Coronary artery (tissue), 2 donors: ENCODE measurements at regions not wholly inside any gene's neighbourhood (a gene's known extent, or its start where the extent isn't known, plus 50 kb on each side); places are given as distances from the start of the nearest gene placed in this dataset.
"Not testable (repeated sequence)": the region's sequence is repeated elsewhere in the genome, so short reads cannot be mapped to it uniquely, and the experiment has no call there.

Experiments used
- DNase-seq: peaks from one replicate; pipeline ENCODE4 v3.0.0-alpha.2; 2017; ENCODE audit warnings: low spot score
- H3K27ac ChIP-seq, 2 donors: fragments of 200-600 bp; sonication (generic); one replicate each; pipeline ENCODE4 v1.5.1; 2016 to 2019
- H3K4me3 ChIP-seq: fragments of 200-600 bp; sonication (generic); 2 replicates; pipeline ENCODE4 v1.5.1; 2016; ENCODE audit warnings: mild to moderate bottlenecking, moderate library complexity
- CTCF ChIP-seq: fragments of 200-600 bp; sonication (generic); IDR thresholded peaks from one replicate; pipeline ENCODE4 v1.5.1; 2019; ENCODE audit warnings: antibody characterized with exemption

GRCh38 chr11:97683733-97684132 is 1293.9 kb downstream of the JRKL start:
- TF ChIP-seq CTCF, result no peak
- no peak overlapping the region for H3K4me3 ChIP-seq
- no peak overlapping the region for H3K27ac ChIP-seq
- no peak for DNase-seq

- DNase-seq, result no peak
- no peak for TF ChIP-seq CTCF
- Histone ChIP-seq H3K27ac (no peak overlapping the region), H3K4me3 (no peak overlapping the region)
Measured at GRCh38 chr11:97684486-97685439, 1295.0 kb downstream of the JRKL start.

- TF ChIP-seq CTCF, result no peak
- Histone ChIP-seq H3K4me3 (no peak overlapping the region), H3K27ac (no peak overlapping the region)
- DNase-seq, result no peak
Measured at GRCh38 chr11:97685695-97686094, 1295.9 kb downstream of the JRKL start.

- Histone ChIP-seq H3K27ac (no peak overlapping the region), H3K4me3 (no peak overlapping the region)
- TF ChIP-seq CTCF, result no peak
- no peak for DNase-seq
Measured at GRCh38 chr11:97687111-97687510, 1297.3 kb downstream of the JRKL start.

GRCh38 chr11:97691061-97691460 is 1301.2 kb downstream of the JRKL start:
- no peak for TF ChIP-seq CTCF
- Histone ChIP-seq H3K4me3 (no peak overlapping the region), H3K27ac (no peak overlapping the region)
- no peak for DNase-seq

GRCh38 chr11:97702951-97703350 is 1313.1 kb downstream of the JRKL start:
- Histone ChIP-seq H3K27ac (no peak overlapping the region), H3K4me3 (no peak overlapping the region)
- DNase-seq, result no peak
- TF ChIP-seq CTCF, result no peak

GRCh38 chr11:97703851-97704250 is 1314.0 kb downstream of the JRKL start:
- no peak for DNase-seq
- H3K4me3 ChIP-seq, result no peak overlapping the region
- no peak overlapping the region for H3K27ac ChIP-seq
- TF ChIP-seq CTCF, result no peak

- not testable (repeated sequence) for DNase-seq, H3K4me3 ChIP-seq, H3K27ac ChIP-seq
Measured at GRCh38 chr11:97705441-97705840, 1315.3 kb upstream of the CNTN5 start.
